ENCODE measurements at regions not wholly inside any gene's neighbourhood (a gene's known extent, or its start where the extent isn't known, plus 50 kb on each side); places are given as distances from the start of the nearest gene placed in this dataset.

GRCh38 chrY:19015213-19015612 is 241.7 kb upstream of the HSFY2 start:
- H3K27ac ChIP-seq = no peak overlapping the region
- WGBS = 82% methylated on average over 2 of the region's 2 CpGs
- no peaks in the 10 kb centered on the region for H3K4me1 ChIP-seq (replicated peaks)
- H3K36me3 ChIP-seq = no peaks in the 10 kb centered on the region
- no peaks in the 10 kb centered on the region for H3K27me3 ChIP-seq (replicated peaks; ENCODE audit: insufficient read depth)
- DNase-seq (ENCODE audit: low spot score) = no peak
- H3K4me3 ChIP-seq = no peak overlapping the region
- intact Hi-C loops (cut with DNase I) = no loop called here
- no peaks in the 10 kb centered on the region for H3K9me3 ChIP-seq
- TF ChIP-seq CTCF (IDR thresholded peaks at IDR 0.05) = no peak
- no peak for TF ChIP-seq POLR2AphosphoS5 (IDR thresholded peaks at IDR 0.05)
- no peak for TF ChIP-seq POLR2A (IDR thresholded peaks at IDR 0.05)

GRCh38 chrY:19012985-19013384 is 239.4 kb upstream of the HSFY2 start:
- no peak overlapping the region for H3K4me3 ChIP-seq
- no peaks in the 10 kb centered on the region for H3K36me3 ChIP-seq
- intact Hi-C loops (cut with DNase I) = no loop called here
- no peak for TF ChIP-seq POLR2A (IDR thresholded peaks at IDR 0.05)
- TF ChIP-seq POLR2AphosphoS5 (IDR thresholded peaks at IDR 0.05) = no peak
- no peak for TF ChIP-seq CTCF (IDR thresholded peaks at IDR 0.05)
- no peak for DNase-seq (ENCODE audit: low spot score)
- 67% methylated on average over 2 of the region's 2 CpGs for WGBS
- no peak overlapping the region for H3K27ac ChIP-seq
- H3K4me1 ChIP-seq (replicated peaks) = no peaks in the 10 kb centered on the region
- no peaks in the 10 kb centered on the region for H3K27me3 ChIP-seq (replicated peaks; ENCODE audit: insufficient read depth)
- no peaks in the 10 kb centered on the region for H3K9me3 ChIP-seq

- 56% methylated on average over 3 of the region's 3 CpGs for WGBS
- DNase-seq (ENCODE audit: low spot score) = no peak
- Histone ChIP-seq H3K9me3 (no peaks in the 10 kb centered on the region), H3K27ac (no peak overlapping the region), H3K36me3 (no peaks in the 10 kb centered on the region), H3K4me3 (no peak overlapping the region), H3K27me3 (replicated peaks; ENCODE audit: insufficient read depth) (no peaks in the 10 kb centered on the region), H3K4me1 (replicated peaks) (no peaks in the 10 kb centered on the region)
- TF ChIP-seq POLR2A (IDR thresholded peaks at IDR 0.05) (no peak), POLR2AphosphoS5 (IDR thresholded peaks at IDR 0.05) (no peak), CTCF (IDR thresholded peaks at IDR 0.05) (no peak)
- intact Hi-C loops (cut with DNase I) = no loop called here
Measured at GRCh38 chrY:19011605-19012090, 238.1 kb upstream of the HSFY2 start.

GRCh38 chrY:19006234-19006633 is 232.7 kb upstream of the HSFY2 start:
- intact Hi-C loops (cut with DNase I) = no loop called here
- no peaks in the 10 kb centered on the region for H3K36me3 ChIP-seq
- H3K27me3 ChIP-seq (replicated peaks; ENCODE audit: insufficient read depth) = no peaks in the 10 kb centered on the region
- H3K4me3 ChIP-seq = no peak overlapping the region
- H3K9me3 ChIP-seq = no peaks in the 10 kb centered on the region
- no peak for TF ChIP-seq POLR2AphosphoS5 (IDR thresholded peaks at IDR 0.05)
- no peak for TF ChIP-seq POLR2A (IDR thresholded peaks at IDR 0.05)
- TF ChIP-seq CTCF (IDR thresholded peaks at IDR 0.05) = no peak
- 87% methylated on average over 2 of the region's 2 CpGs for WGBS
- no peak overlapping the region for H3K27ac ChIP-seq
- no peaks in the 10 kb centered on the region for H3K4me1 ChIP-seq (replicated peaks)
- no peak for DNase-seq (ENCODE audit: low spot score)

- H3K27me3 ChIP-seq (replicated peaks; ENCODE audit: insufficient read depth) = no peaks in the 10 kb centered on the region
- no peak for DNase-seq (ENCODE audit: low spot score)
- no peak overlapping the region for H3K27ac ChIP-seq
- no peaks in the 10 kb centered on the region for H3K9me3 ChIP-seq
- intact Hi-C loops (cut with DNase I) = no loop called here
- H3K4me3 ChIP-seq = no peak overlapping the region
- 92% methylated on average over 7 of the region's 7 CpGs for WGBS
- TF ChIP-seq POLR2AphosphoS5 (IDR thresholded peaks at IDR 0.05) (no peak), POLR2A (IDR thresholded peaks at IDR 0.05) (no peak), CTCF (IDR thresholded peaks at IDR 0.05) (no peak)
- H3K4me1 ChIP-seq (replicated peaks) = no peaks in the 10 kb centered on the region
- H3K36me3 ChIP-seq = no peaks in the 10 kb centered on the region
Measured at GRCh38 chrY:19005579-19005978, 232.0 kb upstream of the HSFY2 start.
